Suppressor macrophage treated with lipopolysaccharide for 1 hour (primary cell): ENCODE measurements at regions not wholly inside any gene's neighbourhood (a gene's known extent, or its start where the extent isn't known, plus 50 kb on each side); places are given as distances from the start of the nearest gene placed in this dataset.
A peak's percentile ranks its signal among the peaks of the same experiment; 100 is the strongest.
"Not testable (repeated sequence)": the region's sequence is repeated elsewhere in the genome, so short reads cannot be mapped to it uniquely, and the experiment has no call there.

Experiments used
- DNase-seq, 3 donors: peaks; one replicate each; pipeline ENCODE4 v3.0.0-alpha.2; 2020 to 2022

DNA sequence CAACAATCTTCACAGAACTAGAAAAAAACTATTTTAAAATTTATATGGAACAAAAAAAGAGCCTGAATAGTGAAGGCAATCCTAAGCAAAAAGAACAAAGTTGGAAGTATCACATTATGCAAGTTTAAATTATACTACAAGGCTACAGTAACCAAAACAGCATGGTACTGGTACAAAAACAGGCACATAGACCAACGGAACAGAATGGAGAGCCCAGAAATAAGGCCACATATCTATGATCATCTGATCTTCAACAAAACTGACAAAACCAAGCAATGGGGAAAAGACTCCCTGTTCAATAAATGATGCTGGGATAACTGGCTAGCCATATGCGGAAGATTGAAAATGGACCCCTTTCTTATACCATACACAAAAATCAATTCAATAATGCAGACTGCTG lies 74.4 kb upstream of the RTN4 start:
- not testable (repeated sequence) for DNase-seq

DNA sequence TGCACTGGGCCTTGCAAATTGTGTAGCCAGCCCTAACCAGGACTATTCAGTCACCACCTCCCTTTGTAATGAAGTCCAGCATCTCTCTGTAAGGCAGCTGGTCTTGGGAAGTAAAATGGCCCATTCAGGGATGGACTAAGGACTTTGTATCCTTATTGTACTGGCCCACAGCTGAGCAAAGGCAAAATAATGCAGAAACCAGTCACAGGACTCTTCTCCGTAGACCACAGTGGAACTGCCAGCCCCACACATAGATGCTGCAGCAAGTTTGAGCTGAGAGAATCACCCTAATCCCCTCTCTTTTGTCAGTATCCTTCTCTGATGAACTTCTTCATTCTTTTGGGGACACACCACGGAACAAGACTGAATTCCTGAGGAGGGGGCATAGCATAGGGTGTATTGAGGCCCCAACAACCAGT lies 73.6 kb upstream of the RTN4 start:
- no peak for DNase-seq

DNA sequence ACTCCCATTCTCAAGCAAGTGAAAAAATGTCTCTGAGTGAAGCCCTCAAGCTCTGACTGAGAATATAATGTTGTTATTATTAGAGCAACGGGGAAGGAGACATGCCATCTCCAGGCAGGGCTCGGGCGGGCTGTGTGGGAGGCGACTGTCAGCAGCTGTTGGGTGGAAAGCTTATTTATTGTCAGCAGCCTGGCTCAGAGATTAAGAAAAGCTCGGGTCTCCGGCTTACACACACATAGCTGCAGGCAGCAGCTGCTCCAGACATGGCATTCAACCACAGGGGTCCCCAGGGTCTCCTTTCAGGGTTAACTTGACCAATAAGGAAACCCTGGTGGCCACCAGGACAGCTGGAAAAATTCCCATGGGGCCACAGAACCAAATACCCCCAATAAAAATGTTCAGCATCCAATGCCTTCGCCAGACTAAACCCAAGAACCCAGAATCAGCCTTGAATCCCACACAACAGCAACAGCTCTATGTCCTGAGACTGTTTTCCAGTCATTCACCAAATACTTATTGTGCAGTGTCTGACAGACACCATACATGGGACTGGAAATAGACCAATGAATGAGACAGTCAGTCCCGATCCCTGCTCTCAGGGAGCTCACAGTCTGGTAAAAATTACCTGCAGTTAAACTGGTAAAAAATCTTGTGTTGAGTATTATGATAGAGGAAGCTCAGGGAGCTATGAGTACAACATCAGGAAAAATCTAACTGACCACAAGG lies 70.5 kb upstream of the RTN4 start:
- DNase-seq: peak; percentile 52 to 71 (median 54)

DNA sequence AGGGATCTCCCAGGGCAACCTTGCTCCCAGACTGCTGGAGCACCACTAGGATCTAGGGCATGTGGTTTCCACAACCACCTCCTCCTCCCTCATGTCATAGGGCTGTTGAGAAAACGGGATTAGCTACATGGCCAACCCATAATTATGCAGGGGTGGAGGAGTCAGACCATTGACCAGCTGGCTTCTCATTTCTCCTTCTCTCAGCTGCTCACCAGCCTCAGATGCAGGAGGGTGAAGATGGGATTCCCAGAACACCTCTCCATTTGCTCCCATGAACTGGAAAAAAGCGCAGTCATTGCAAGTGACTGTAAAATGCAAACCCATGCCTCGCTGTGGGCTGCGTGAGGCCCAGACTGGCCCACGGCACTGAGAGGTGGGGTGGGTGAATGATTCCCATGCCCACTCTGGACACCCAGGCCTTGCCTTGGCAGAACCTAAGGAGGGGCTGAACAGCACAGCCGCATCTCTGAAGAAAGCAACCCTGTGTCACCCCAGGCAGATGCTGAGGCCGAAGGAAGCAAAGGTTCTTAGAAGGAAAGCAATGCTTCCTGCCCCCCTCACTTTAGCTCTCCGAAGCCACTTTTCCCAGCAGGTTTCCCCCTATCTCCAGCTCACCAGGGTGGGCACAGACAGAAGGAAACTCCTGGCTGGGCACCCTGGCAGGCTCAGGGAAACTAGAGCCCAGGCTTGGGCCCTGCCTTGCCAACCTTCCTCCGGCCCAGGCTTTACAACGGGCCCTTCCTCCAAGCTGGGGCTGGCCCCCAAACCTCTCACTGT lies 69.6 kb upstream of the RTN4 start:
- peak; percentile 54 to 62 (median 58) for DNase-seq

DNA sequence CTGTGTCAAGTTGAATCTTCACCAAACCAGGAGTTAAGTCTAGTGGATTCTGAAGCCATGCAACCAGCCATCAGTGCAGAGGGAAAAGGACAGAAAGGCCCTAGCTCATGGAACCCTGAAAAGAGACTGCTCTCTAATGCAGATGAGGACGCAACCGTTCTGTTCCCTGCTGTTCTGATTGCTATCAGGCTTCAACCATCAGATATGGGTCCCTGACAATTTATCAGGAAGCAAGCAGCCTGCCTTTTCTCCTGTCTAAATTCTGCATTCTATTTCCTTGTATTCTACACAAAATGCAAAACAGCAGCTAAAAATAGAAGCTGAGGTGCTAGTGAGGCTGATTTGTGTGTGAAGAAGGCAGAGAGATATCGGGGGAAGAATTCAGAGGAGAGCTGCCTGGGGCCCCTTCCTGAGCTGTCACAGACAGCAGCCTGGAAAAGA lies 68.4 kb upstream of the RTN4 start:
- DNase-seq: no peak

DNA sequence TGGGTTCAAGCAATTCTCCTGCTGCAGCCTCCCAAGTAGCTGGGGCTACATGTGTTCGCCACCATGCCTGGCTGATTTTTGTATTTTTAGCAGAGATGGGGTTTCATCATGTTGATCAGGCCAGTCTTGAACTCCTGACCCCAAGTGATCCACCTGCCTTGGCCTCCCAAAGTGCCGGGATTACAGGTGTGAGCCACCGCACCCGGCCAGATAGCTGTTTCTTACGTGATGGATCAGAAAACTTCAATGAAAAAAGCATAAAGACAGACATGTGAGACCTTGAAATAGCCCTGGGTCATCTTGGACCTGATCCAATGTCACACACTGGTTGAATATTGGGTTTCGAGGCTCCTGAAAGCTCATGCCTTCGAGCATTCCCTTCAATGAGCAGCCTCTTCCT lies 66.7 kb upstream of the RTN4 start:
- no peak for DNase-seq

DNA sequence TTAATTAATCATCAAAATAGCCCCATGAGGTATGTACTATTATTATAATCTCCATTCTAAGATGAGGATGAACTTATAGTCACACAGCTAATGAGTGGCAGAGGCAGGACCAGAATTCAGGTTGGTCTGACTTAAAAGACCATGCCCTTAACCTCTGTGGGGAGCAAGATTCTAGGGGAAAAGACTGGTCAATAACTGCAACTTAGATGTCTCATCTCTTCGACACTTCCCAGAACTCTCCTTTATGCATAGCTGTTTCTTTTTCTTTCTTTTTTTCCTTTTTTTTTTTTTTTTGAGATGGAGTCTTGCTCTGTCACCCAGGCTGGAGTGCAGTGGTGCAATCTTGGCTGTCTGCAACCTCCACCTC lies 66.3 kb upstream of the RTN4 start:
- no peak for DNase-seq

DNA sequence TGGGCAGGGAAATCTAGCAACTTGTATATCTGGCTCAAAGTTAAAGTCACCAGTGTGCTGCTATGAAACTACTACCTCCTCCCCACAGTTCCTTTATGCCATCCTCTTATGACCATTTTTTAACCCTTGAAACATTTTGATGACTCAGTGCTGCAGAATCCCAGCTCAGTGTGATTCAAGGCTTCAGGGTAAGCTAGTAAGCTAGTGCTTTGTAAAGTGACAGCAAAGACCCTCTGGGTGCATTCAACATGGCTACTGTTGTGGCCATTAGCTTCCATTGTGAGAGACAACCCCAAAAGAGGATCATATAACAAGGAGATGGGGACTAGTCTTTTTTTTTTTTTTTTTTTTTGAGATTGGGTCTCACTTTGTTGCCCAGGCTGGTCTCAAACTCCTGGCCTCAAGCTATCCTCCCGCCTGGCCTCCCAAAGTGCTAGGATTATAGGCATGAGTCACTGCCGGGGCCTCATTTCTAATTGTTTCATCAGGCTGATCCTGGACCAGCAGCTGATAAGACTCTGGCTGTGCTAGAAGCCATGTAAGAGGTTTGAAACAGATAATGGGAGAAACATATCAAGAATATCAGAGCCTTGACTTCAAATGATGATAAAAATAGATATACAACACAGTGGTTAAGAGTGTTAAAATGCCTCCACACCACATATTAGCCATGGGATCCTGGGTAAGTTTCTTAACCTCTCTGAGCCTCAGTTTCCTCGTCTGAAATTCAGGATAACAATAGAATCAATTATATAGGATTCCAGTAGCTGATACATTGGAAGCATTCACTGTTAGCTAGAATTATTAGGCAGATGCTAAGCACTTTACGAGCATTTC lies 65.7 kb upstream of the RTN4 start:
- DNase-seq: peak; percentile 59 to 79 (median 77)

DNA sequence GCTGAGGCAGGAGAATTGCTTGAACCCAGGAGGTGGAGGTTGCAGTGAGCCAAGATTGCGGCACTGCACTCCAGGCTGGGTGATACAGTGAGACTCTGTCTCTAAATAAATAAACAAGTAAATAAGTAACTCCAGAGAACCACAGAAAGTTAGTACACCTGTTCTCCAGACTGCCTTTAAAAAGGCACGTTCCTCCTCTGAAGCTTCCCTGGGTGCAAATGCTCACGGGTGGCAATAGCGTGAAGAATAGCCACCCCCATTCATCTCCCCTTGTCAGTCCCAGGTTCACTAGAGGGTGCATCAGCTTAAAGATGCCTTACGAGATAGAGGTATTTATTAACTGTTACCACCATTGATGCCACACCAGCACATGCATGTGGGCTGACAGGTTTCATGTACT lies 64.3 kb upstream of the RTN4 start:
- DNase-seq: no peak

DNA sequence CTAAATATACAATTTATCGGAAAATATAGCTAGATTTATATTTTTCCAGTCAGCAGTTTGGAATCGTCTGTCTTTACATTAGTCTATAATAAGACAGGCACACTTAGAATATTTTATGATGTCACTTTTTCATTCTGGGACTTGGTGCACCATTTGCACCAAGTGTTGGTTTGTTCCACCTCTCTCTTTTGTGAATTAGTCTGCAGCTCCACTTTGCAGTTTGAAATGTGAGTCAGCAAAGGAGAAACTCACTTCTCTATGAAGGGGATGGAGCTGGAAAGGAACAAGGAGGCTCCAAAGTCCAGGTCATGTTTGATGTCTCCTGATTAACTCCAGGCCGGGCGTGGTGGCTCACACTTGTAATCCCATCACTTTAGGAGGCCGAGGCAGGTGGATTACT lies 63.8 kb upstream of the RTN4 start:
- DNase-seq: peak in 1 of 3 donors; percentile 44

DNA sequence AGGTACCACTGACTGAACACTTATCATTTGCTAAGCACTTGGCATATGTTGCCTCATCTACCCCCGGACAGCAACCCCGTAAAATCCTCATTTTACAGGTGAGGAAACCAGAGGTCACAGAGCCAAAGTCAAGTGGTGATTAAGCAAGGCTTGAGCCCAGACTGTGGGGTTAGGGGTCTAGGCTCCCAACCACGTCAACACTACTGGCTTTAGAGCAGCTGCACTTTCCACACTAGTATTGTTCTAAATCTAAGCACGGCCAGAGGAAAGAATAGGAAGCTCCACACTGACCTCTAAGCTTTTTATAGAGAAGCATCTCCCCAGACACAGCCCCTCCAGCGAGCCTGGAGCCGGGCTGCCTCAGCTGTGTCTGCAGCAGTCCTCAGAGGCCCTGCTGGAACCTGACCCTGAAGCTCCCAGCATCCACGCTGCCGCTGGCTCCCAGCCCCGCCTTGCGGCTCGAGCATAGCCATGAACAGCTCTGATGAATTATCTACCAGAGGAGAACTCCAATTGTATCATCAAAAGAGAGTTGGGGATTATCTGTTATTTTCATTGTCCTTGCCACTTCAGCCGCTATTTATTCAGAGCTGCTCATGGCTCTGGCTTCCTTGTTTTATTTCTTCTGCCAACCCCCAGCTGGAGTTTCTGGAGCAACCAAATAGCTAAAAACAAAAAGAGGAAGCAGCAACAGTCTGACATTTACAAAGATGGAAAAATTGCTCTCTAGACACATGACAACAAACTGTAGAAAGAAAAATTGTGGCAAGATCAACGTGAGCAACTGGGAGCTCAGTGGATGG lies 62.2 kb upstream of the RTN4 start:
- peak; percentile 75 to 87 (median 83) for DNase-seq

DNA sequence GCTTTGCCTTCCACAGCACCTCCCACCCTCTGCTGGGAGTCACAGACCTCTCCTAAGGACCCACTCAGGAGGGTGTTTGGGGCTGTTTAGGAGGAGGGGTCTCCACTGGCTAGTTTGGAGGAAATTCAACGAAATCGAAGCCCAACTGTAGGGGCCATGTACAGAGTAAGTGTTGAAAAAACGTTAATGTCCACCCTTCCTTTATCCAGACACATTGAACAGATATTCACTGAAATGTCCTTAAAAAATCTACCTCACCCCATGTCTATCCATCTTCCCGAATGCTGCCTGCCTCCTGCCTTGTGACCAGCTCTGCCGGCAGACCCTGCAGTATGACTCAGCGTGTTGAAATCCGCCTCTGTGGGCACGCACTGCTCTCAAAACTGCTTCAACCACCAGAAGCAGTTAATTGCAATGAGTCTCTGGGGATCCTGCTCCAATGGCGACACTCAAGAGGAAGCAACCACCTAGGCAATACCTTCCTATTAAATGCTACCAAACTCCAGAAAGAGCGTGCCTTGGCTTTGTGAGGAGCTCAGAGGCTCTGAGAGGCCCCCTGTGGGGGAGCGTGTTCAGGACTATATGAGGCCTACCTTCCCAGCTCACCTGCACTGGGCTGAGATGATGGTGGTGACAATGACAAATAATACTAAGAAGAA lies 61.4 kb upstream of the RTN4 start:
- peak; percentile 92 to 96 (median 94) for DNase-seq

DNA sequence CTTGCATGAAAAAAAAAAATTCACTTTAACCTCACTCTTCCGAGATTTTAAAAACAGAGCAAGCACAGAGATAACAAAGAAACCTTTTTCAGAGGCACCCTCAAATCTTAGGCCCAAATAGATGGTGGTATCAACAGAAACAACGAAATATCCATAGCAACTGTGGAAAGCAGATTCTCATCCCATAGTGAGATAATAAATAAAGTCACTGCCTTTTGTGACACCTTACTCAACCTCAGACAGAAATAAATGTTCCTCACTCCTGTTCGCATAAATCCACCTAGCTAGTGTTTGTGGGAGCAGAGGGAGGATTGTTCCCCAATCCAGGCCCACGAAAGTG lies 60.9 kb upstream of the RTN4 start:
- no peak for DNase-seq

DNA sequence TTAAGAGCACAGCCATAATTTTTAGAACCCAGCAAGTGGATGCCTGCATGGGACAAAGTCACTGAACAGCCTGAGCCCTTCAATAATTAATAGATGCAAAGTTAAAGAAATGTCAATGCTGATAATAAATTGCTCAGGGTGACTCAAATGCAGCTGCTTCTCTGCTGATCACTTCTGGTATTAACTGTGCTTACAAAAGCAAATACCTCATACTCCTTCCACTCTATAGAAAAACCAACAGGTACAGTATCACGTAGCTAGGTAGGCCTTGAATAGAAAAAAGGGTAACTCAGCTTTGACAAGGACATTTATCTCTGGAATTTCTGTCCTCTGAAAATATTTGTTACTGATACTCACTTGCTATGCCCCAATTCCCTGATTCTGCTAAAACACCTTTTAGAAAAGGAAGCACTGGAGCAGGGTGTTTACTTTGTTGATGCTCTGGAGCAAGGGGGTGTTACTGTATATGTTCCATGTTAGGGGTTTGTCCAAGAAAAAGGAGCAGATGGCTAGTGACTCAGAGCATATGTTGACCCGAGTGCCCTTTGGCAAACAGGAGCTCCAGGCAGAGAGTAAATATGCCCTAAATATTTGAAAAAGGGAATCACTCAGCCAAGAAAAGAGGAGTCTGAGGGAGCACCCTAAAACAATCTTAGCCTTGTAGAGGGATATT lies 59.1 kb upstream of the RTN4 start:
- peak in 1 of 3 donors; percentile 18 for DNase-seq

DNA sequence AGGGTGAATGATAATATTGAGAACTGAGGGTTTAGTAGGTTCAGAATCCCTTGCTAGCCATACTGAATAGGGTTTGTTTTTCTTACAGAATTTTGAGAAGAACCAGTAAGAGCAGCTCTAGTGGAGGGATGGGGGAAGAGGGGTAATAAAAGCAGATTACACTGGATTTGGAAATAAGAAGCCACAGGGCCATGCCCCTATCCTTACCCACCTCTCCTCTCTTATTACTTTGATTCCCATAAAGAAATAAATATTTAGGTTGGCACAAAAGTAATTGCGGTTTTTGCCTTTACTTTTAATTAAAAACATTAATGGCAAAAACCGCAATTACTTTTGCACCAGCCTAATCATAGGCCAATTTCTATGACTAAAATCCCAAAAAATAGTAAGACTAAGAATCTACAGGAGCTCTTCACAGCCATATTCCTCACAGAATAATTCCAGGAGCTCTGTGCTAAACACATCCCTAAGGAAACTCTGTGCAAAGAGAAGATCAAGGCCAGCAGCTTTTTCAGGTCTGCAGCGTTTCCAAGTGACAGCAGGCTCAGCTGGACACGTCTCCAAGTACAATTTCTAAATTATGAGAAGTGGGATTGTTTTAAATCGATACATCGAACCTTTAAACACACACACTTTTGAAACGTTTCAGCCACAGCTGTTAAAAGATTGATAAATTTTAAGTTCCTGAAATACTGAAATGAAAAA lies 58.4 kb upstream of the RTN4 start:
- no peak for DNase-seq

DNA sequence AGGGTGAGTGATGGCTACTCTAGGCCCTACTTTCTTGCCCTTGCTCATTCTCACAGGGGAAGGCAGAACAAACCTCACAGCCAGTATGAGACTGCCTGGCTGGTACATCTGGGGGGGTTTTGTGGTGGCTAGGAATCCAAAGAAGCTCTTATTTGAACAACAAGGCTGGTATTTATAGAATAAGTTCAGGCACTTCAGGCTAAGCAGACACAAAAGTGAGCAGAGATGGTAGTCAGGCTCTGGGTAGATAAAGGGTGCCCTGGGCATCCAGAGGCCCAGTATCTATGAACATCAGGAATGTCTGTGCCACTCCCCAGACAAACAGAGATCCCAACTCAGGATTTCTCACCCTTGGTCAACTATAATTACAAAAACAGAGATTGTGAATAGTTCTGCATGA lies 57.2 kb upstream of the RTN4 start:
- no peak for DNase-seq

DNA sequence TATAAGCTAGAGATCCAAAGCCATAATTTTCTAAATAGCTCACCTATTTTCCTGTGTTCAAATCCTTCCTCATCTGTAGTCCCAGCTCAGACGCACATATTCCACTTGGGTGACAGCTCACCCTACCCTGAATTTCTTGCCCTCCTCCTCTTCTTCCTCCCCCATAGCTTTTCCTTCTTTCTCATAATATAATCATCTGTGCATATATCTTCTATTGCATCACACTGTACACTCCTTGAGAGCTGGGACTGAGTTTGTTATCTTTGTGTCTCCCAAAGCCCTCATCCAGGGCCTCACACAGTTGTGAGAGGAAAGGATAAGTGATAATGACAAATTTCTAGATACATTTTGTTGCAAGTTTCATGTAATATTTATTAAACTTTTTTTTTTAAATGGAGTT lies 55.9 kb upstream of the RTN4 start:
- DNase-seq: no peak

DNA sequence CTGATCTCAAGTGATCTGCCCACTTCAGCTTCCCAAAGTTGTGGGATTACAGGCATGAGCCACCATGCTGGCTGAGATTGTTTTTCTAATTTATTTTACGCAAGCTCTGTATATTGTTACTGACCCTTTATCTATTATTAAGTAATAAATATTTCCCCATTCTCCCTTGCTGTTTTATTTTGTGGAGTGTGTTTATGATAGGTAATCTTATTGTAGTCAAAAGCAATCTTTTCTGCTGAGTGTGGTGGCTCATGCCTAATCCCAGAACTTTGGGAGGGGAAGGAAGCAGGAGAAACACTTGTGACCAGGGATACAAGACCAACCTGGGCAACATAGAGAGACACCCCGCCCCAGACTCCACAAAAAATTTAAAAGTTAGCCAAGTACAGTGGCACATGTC lies 55.2 kb upstream of the RTN4 start:
- no peak for DNase-seq

DNA sequence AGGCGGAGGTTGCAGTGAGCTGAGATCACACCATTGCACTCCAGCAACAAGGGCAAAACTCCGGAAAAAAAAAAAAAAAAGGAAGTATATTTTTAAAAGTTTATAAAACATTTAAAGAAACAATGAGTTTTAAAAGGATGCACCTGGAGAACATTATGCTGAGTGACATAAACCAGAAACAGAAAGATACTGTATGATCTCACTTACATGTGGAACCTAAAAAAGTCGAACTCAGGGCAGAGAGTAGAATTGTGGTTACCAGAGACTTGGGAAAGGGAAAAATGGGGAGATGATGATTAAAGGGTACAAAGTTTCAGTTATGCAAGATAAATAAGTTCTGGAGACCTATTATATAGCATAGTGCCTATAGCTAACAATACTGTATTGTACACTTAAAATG lies 52.8 kb upstream of the RTN4 start:
- DNase-seq: peak; percentile 28 to 51 (median 41)

DNA sequence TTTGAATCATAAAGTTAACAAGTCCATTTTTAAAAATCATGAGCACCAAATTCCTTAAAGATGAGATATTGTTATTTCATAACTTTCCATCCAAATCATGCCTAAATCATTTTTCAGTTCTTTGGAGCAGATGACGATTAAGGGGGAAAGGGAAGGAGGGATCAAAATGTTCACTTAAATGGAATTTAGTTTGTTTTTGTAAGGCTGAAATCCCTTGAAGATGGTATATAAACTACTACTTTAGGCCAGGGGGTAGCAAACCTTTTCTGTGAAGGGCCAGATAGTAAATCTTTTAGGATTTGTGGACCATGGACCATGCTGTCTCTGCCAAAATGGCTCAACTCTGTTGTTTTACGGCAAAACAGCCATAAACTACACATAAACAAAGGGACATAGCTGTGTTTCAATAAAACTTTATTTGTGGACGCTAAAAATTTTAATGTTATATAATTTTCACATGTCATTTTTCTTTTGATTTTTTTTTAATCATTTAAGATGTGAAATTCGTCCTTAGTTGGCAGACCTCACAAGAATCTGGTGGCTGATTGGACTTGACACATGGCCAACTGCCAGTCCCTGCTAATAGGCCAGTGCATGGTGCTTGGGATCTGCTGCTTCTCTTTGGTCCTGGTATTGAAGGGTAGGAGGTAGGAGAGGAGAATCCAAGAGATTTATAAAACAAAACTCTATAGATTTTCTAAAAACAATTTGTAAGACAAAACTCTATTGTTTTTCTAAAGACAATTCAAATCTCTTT lies 52.0 kb upstream of the RTN4 start:
- peak in 1 of 3 donors; percentile 18 for DNase-seq
